ENCODE measurements at regions not wholly inside any gene's neighbourhood (a gene's known extent, or its start where the extent isn't known, plus 50 kb on each side); places are given as distances from the start of the nearest gene placed in this dataset.

- H3K27me3 ChIP-seq (ENCODE audit: insufficient read depth, poor library complexity, severe bottlenecking): no peaks in the 10 kb centered on the region
- TF ChIP-seq POLR2AphosphoS5 (IDR thresholded peaks at IDR 0.05; ENCODE audit: low read depth): no peak
- TF ChIP-seq, protein P1, sequence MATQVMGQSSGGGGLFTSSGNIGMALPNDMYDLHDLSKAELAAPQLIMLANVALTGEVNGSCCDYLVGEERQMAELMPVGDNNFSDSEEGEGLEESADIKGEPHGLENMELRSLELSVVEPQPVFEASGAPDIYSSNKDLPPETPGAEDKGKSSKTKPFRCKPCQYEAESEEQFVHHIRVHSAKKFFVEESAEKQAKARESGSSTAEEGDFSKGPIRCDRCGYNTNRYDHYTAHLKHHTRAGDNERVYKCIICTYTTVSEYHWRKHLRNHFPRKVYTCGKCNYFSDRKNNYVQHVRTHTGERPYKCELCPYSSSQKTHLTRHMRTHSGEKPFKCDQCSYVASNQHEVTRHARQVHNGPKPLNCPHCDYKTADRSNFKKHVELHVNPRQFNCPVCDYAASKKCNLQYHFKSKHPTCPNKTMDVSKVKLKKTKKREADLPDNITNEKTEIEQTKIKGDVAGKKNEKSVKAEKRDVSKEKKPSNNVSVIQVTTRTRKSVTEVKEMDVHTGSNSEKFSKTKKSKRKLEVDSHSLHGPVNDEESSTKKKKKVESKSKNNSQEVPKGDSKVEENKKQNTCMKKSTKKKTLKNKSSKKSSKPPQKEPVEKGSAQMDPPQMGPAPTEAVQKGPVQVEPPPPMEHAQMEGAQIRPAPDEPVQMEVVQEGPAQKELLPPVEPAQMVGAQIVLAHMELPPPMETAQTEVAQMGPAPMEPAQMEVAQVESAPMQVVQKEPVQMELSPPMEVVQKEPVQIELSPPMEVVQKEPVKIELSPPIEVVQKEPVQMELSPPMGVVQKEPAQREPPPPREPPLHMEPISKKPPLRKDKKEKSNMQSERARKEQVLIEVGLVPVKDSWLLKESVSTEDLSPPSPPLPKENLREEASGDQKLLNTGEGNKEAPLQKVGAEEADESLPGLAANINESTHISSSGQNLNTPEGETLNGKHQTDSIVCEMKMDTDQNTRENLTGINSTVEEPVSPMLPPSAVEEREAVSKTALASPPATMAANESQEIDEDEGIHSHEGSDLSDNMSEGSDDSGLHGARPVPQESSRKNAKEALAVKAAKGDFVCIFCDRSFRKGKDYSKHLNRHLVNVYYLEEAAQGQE (IDR thresholded peaks at IDR 0.05; ENCODE audit: insufficient replicate concordance, low read depth): no peak
- no peak for TF ChIP-seq SPI1 (IDR thresholded peaks at IDR 0.05; ENCODE audit: borderline replicate concordance, low read depth)
- no peak for TF ChIP-seq GABPA (IDR thresholded peaks at IDR 0.05; ENCODE audit: low read depth)
- no peak for TF ChIP-seq CTCF (IDR thresholded peaks at IDR 0.05; ENCODE audit: insufficient read depth, low read length)
- no peak overlapping the region for H3K27ac ChIP-seq (replicated peaks)
- DNase-seq (ENCODE audit: low read depth in 1 of 2, low spot score in 1 of 2): no peak
- H3K4me3 ChIP-seq (replicated peaks; ENCODE audit: insufficient read depth, low read length): no peak overlapping the region
Measured at GRCh38 chr2:123211181-123211580, 813.9 kb upstream of the CNTNAP5 start.

GRCh38 chr2:123245156-123245555, 779.9 kb upstream of the CNTNAP5 start:
- TF ChIP-seq SPI1 (IDR thresholded peaks at IDR 0.05; ENCODE audit: borderline replicate concordance, low read depth) (no peak), POLR2AphosphoS5 (IDR thresholded peaks at IDR 0.05; ENCODE audit: low read depth) (no peak)
- Histone ChIP-seq H3K27ac (replicated peaks) (no peak overlapping the region), H3K27me3 (ENCODE audit: insufficient read depth, poor library complexity, severe bottlenecking) (no peaks in the 10 kb centered on the region), H3K4me3 (replicated peaks; ENCODE audit: insufficient read depth, low read length) (no peak overlapping the region)
- no peak for DNase-seq (ENCODE audit: low read depth in 1 of 2, low spot score in 1 of 2)

DNA sequence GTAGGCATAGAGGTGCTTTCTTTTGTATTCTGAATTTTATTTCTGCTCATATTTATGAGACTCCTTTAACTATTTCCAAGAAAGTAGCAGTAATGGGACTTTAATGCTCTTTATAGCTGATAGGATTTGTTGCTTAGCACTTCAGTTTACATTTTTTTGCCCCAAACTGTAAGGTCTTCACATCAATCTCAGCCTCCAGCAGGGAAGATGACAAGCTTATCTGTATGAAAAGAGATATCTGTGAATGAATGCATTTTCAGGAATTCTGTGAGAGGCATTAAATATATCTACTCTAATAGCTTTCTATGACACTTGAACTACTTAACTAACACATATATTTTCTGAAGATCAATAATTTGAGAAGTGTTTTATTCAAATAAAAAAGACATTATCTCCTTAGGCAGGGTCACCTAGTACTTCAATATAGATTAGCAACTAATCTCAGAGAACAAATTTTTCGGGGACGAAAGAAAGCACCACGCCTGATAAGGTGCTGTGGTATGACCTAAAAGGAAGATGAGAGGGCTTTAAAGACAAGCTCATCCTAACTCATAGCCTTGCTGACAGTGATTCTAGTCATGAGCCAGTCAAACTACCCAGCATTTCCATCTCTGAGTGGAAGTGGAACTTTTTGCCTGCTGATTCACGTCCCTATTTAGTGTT, 766.1 kb upstream of the CNTNAP5 start:
- TF ChIP-seq CTCF (IDR thresholded peaks at IDR 0.05; ENCODE audit: insufficient read depth, low read length): no peak
- TF ChIP-seq POLR2AphosphoS5 (IDR thresholded peaks at IDR 0.05; ENCODE audit: low read depth): no peak
- TF ChIP-seq SPI1 (IDR thresholded peaks at IDR 0.05; ENCODE audit: borderline replicate concordance, low read depth): no peak
- TF ChIP-seq GABPA (IDR thresholded peaks at IDR 0.05; ENCODE audit: low read depth): no peak
- TF ChIP-seq, protein P1 (IDR thresholded peaks at IDR 0.05; ENCODE audit: insufficient replicate concordance, low read depth): no peak
- H3K27ac ChIP-seq (replicated peaks): no peak overlapping the region
- DNase-seq (ENCODE audit: low read depth in 1 of 2, low spot score in 1 of 2): no peak
- H3K4me3 ChIP-seq (replicated peaks; ENCODE audit: insufficient read depth, low read length): no peak overlapping the region
- H3K27me3 ChIP-seq (ENCODE audit: insufficient read depth, poor library complexity, severe bottlenecking): no peaks in the 10 kb centered on the region

GRCh38 chr2:123262856-123263255, 762.2 kb upstream of the CNTNAP5 start:
- H3K27ac ChIP-seq (replicated peaks): no peak overlapping the region
- TF ChIP-seq CTCF (IDR thresholded peaks at IDR 0.05; ENCODE audit: insufficient read depth, low read length) (no peak), GABPA (IDR thresholded peaks at IDR 0.05; ENCODE audit: low read depth) (no peak), POLR2AphosphoS5 (IDR thresholded peaks at IDR 0.05; ENCODE audit: low read depth) (no peak), SPI1 (IDR thresholded peaks at IDR 0.05; ENCODE audit: borderline replicate concordance, low read depth) (no peak)
- TF ChIP-seq, protein P1 (IDR thresholded peaks at IDR 0.05; ENCODE audit: insufficient replicate concordance, low read depth): no peak
- H3K27me3 ChIP-seq (ENCODE audit: insufficient read depth, poor library complexity, severe bottlenecking): no peaks in the 10 kb centered on the region
- DNase-seq (ENCODE audit: low read depth in 1 of 2, low spot score in 1 of 2): no peak
- H3K4me3 ChIP-seq (replicated peaks; ENCODE audit: insufficient read depth, low read length): no peak overlapping the region

All from HL-60 (cell line).